GM18873 (cell line): ENCODE measurements at regions not wholly inside any gene's neighbourhood (a gene's known extent, or its start where the extent isn't known, plus 50 kb on each side); places are given as distances from the start of the nearest gene placed in this dataset.

Source experiments
- ATAC-seq: cut with Tn5 transposase; IDR thresholded peaks from one replicate; pipeline ENCODE4 v1.9.1; 2021; ENCODE audit warnings: mild to moderate bottlenecking, moderate library complexity, moderate number of reproducible peaks; ENCODE audit not compliant: unreplicated experiment, low FRiP score

GRCh38 chr18:67301592-67301991 lies 214.9 kb downstream of the DSEL start:
- no peak for ATAC-seq

DNA sequence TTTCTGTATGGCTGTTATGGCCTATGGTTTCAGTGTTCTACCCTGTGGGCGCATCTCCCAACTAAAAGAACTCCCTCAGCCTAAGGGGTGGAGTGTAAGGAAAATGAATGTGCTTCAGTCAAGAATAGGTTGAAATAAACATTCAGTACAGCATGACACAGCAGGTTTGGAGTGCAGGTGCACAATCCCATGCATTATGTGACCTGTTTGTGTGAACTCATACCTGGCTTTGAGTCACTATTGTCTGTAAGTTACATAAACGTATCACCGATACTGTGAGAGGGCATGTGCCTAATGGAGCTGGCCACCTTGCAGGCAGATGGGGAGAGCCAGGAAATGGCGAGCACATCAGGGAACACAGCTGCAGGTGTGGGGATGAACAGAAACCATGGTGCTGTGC lies 216.0 kb downstream of the DSEL start:
- no peak for ATAC-seq

DNA sequence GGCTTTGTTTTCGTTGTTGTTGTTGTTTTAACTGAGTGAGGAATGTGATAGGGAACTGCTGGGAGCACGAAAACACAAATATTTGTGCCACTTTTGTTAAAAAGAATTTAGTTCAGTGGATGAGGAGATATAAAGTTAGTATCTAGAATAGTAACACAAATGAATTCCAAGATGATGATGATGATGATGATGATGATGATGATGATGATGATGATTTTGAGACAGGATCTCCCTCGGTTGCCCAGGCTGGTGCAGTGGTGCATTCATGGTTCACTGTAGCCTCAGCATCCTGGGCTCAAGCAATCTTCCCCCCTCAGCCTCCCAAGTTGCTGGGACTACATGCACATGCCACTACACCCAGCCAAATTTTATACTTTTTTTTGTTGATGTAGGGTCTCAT lies 223.7 kb downstream of the DSEL start:
- ATAC-seq, result no peak

GRCh38 chr18:67290421-67290820 lies 226.1 kb downstream of the DSEL start:
- ATAC-seq, result no peak

DNA sequence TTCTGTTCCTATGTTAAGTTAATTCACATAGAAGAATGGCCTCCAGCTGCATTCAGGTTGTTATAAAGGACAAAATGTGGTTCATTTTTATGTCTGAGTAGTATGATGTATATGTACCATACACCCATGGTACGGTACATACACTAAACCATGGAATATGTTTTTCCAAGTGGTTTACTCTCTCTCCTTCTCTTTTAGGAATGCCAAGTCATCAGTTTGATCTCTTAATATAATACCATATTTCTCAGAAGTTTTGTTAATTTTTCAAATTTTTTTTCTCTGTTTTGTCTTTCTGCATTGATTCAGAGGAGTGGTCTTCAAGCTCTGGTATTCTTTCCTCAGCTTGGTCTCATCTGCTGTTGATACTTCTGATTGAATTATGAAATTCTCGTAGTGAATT lies 230.9 kb downstream of the DSEL start:
- ATAC-seq, result no peak

DNA sequence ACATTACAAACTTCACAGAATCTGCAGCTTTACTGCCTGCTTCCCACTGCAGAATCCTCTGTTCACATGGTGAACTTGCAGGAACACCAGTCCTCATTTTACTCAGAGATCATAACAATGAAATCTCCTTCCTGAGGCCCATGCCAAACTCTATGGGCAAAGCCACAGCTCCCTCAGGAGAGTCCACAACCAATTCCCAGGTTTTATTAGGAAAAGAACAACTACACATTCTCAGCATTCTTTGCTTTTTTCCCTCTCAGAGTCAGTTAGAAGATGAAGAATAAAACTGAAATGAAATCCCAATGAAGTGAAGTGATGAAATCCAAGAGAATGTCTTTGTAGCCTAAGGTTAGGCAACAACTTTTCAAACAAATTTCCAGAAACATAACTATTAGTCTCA lies 233.7 kb downstream of the DSEL start:
- ATAC-seq, result no peak

GRCh38 chr18:67281746-67282145 lies 234.8 kb downstream of the DSEL start:
- ATAC-seq, result no peak

DNA sequence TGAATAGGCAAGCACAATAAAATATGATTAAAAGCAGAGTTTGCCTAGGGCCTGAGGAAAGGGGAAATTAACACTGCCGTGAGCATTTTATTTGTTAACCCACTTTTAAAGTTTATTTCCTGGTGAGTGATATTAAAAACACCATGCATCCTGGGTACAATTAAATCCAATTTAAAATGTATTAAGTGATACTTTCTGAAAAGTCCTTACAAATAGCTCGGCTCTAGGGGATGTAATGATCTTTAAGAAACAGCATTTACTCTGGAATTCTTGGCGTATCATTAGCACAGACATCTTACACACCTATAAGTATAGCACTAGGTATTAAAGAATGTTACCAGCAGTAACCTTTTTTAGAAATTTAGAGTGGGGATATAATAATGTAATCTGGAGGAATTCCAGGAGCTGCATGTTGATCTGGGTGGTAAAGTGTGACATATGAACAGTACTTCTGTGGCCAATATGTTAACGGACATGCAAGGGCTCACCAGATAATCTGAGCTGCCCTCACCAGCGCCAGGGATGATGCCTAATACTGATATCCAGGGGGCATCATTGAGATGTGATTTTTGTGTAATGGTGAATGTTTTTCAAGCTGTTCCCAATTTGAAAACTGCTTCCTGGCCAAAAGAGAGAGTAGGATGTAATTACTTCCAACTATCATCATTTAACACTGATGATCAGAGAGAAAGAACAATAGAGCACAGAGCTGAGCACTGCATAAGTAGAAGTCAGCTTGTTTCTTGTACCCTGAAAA lies 235.9 kb downstream of the DSEL start:
- ATAC-seq, result no peak

DNA sequence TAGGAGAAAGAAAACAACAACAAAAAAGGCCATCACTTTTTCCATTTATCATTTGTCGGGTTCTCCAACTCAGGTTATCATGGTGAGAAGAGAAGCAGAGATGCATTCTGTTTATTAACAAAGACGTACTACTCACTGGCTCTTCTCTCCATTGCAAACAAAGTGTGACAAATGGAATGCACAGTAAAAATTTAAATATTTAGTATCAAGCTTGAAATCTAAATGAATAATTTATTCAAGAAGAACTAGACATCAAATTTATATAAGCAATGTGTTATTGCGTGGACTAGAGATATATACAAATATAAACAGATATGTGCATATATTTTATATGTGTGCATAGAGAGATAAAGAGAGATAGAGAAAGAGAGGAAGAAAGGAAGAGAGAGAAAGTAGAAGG lies 236.5 kb downstream of the DSEL start:
- ATAC-seq, result no peak

DNA sequence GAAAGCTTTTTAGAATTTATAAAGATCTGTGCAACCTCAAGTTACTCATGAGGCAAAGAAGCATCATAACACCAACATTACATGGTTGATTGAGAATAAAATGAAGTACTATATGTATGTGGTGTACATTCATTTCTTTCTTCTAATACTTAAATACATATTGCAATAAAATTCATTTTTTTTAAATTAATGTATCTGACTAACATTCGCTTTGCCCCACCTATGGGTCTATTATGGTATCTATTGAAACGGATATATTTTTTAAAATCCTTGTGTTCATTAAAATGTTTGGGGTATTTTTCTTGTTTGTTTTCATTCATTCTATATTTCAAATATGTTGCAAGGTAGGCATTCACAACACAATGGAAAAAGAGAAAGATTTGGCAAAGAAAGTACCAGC lies 237.5 kb downstream of the DSEL start:
- ATAC-seq, result no peak

DNA sequence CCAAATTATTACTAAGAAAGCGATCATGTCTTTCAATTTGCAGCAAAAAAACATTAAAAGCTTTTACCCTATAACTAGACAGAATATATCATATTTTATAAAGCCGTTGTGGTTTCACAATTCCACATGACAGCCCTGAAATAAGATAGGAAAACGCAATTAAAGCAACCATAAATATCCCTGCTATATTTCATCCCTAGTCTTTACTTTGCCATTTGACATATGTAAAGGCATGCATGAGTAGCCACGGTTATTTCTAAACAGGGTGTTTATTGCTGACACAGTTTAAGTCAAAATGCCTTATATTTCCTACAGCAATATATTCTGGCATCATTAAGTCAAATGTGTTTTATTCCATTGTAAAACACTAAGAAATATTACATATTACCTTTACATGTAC lies 239.9 kb downstream of the DSEL start:
- no peak for ATAC-seq

- no peak for ATAC-seq
Measured at GRCh38 chr18:67273288-67273687, 243.2 kb downstream of the DSEL start.

GRCh38 chr18:67269206-67269605 lies 247.3 kb downstream of the DSEL start:
- no peak for ATAC-seq

GRCh38 chr18:67268530-67268929 lies 248.0 kb downstream of the DSEL start:
- ATAC-seq, result no peak

- no peak for ATAC-seq
Measured at GRCh38 chr18:67266246-67267237, 250.0 kb downstream of the DSEL start.

GRCh38 chr18:67265464-67266245 lies 250.9 kb downstream of the DSEL start:
- ATAC-seq, result no peak

- ATAC-seq, result no peak
Measured at GRCh38 chr18:67261931-67262552, 254.5 kb downstream of the DSEL start.

GRCh38 chr18:67260841-67261240 lies 255.7 kb downstream of the DSEL start:
- no peak for ATAC-seq

GRCh38 chr18:67250776-67251424 lies 265.6 kb downstream of the DSEL start:
- ATAC-seq, result no peak
